ENCODE measurements at regions not wholly inside any gene's neighbourhood (a gene's known extent, or its start where the extent isn't known, plus 50 kb on each side); places are given as distances from the start of the nearest gene placed in this dataset.
"Not testable (repeated sequence)": the region's sequence is repeated elsewhere in the genome, so short reads cannot be mapped to it uniquely, and the experiment has no call there.

DNA sequence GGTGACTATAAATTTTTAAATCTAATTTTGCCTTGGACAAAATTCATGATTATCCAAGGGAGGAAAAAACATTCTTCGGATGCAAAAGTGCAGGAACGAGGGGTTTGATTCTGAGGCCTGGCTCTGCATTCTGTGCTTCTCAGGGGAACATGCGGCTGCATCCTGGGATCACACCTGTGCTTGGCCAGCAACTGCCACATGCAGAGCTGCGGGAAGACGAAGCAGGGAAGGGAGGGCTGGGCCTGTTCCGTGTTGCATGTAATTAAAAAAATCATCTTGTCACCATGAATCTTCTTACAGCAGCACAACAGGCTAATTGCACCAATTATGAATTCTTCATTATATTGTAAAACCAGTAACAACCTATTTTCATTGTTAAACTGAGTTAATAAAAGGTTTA is 158.0 kb upstream of the ALKAL2 start:
- no peak for DNase-seq

- no peak for DNase-seq
Measured at GRCh38 chr2:444937-445884, 157.3 kb upstream of the ALKAL2 start.

DNA sequence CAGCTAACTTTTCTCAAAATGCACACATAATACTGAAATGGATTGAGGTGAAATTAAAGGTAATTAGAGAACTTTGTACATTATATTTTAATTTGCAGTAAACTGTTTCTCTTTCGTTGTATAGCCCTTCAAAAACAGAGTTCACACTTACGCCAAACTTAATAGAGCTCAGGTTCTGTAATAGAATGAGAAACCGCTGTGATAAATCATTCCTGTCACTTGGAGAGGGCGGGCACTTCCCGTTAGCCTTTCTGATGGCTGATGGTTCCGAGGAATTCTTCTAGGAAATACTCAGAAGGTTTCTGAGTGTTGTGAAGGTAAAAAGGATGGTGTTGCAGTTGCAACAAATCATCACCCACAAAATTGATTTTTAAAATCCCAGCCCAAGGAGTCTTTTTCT is 155.8 kb upstream of the ALKAL2 start:
- DNase-seq = no peak

- no peak for DNase-seq
Measured at GRCh38 chr2:443216-443615, 155.3 kb upstream of the ALKAL2 start.

DNA sequence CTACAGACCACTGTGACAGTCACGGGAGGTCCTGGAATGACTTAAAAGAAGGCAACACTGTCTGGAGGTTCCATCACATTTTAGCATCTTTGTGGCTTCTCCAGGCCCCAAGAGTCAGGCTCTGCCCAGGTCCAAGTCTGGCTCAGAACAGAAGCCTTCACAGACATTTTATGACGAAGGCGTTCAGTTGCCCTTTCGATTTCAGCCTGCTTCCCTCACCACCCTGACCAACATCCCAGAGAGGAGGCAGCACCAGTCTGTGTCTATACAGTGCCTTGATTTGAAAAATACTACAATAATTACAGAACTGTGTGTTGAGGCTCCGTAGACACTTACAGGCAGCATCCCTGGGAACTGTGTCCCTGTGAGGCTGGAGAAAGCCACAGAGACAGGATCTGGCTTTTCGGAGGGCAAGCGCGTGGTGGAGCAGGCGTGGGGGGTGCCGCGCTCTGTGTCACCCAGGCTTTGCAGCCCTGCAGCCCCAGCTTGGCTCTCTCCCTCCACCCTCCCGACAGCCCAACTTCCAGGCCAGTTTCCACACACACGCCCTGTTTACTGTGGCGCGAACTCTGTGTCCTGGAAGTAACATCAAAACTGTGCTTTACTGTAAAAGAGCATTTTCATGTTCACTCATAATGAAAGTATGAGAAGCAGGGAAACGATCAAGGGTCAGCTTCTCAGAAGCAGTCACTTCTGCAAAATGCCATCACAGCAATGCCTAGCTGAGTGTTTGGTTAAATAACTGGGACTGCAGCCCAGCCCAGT is 153.5 kb upstream of the ALKAL2 start:
- DNase-seq = no peak

DNA sequence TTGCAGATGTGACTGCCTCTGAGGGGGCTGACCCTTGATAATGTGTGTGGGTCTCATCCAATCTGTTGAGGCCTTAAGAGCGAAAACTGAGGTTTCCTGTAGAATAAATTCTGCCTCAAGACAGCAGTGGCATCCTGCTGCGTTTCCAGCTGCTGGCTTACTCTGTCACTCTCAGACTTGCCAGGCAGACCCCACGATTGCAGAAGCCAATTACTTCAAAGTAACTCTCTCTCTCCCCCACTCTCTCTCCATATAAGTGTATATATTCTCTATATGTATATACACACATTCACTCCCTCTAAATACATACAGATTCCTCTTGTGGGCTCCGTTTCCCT is 152.5 kb upstream of the ALKAL2 start:
- DNase-seq = no peak

GRCh38 chr2:439556-440402 is 151.9 kb upstream of the ALKAL2 start:
- DNase-seq = no peak

- DNase-seq = no peak
Measured at GRCh38 chr2:439077-439476, 151.2 kb upstream of the ALKAL2 start.

- peak; percentile 27 for DNase-seq
Measured at GRCh38 chr2:437756-438393, 150.0 kb upstream of the ALKAL2 start.

- no peak for DNase-seq
Measured at GRCh38 chr2:437180-437579, 149.3 kb upstream of the ALKAL2 start.

DNA sequence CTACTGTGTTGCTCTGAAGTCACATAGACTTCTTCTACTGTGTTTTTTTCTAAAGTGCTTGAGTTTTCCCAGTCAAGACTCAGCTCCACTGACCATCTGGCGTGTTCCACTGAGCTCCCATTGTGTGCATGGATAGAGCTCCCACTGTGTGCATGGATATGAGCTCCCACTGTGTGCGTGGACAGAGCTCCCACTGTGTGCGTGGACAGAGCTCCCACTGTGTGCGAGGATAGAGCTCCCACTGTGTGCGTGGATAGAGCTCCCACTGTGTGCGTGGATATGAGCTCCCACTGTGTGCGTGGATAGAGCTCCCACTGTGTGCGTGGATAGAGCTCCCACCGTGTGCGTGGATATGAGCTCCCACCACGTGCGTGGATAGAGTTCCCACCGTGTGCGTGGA is 148.3 kb upstream of the ALKAL2 start:
- DNase-seq = no peak

GRCh38 chr2:434625-435024 is 146.7 kb upstream of the ALKAL2 start:
- DNase-seq = no peak

GRCh38 chr2:433216-433615 is 145.3 kb upstream of the ALKAL2 start:
- DNase-seq = no peak

DNA sequence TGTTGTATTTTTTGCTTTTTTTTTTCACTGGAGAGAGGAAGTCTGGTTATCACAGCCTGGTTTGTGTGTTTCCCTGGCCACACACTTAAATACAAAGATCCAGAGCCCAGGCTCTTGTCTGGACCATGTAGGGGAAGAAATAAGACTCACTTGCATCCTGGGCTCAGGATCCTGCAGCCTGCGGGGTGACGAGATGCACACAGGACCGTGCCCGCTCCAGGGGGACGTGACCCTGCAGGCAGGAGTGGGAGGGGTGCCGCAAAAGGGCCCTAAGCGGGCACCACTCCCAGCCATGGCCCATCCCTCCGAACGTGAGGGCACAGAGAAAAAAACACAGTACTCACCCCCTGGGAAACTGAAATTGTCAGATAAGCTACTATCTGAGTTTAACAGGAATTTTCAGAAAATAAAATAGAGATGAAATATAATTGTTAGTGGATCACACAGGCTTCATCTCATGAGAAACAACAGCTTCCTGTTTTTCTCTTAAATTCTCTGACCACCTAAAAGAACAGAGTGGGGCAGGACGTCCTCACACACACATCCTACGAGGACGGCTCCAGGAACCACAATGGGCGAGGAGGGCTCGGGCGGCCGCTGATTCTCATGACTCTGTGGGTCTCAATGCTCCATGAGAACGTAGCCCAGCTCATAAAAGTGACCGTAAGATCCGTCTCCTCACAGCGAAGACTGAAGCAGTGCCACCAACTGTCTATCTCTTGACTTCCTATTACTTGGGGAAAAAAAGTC is 142.6 kb upstream of the ALKAL2 start:
- no peak for DNase-seq

GRCh38 chr2:429575-430254 is 141.8 kb upstream of the ALKAL2 start:
- DNase-seq = no peak

DNA sequence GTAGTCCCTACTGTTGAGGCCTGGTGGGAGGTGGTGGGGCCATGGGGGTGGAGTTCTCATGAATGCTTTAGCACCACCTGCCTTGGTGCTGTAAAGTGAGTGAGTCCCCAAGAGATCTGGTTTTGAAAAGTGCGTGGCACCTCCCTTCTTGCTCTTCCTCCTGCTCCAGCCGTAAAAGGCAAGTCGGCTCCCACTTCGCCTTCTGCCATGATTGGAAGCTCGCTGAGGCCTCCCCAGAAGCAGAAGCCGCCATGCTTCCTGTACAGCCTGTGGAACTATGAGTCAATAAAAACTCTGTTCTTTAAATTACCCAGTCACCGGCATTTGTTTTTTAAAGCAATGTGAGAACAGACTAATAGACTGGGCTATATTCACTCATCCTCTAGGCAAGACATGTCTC is 141.3 kb upstream of the ALKAL2 start:
- DNase-seq = no peak

DNA sequence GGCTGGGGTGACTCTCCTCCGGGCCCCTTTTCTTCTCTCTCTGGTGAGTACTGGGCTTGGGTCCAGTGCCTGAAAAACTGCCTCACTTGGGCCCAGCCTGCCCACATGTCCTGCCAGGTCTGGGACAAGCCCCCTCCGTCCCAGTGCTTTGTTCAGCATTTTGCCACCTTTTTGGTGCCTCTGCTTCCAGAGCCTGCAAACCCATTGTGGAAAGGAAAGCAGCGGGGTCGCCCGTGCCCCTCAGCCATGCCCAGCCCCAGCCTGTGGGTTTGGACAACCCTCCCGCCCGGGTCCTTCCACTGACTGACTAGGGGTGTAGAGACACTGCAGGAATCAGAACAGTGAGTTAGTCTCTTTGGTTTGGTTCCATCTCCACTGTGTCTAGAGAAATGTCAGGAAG is 140.7 kb upstream of the ALKAL2 start:
- DNase-seq = no peak

DNA sequence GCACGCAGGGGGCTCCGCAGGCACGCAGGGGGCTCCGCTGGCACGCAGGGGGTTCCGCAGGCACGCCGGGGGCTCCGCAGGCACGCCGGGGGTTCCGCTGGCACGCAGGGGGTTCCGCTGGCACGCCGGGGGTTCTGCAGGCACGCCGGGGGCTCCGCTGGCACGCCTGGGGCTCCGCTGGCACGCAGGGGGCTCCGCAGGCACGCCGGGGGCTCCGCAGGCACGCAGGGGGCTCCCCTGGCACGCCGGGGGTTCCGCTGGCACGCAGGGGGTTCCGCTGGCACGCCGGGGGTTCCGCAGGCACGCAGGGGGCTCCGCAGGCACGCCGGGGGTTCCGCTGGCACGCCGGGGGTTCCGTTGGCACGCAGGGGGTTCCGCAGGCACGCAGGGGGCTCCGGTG is 138.8 kb upstream of the ALKAL2 start:
- not testable (repeated sequence) for DNase-seq

DNA sequence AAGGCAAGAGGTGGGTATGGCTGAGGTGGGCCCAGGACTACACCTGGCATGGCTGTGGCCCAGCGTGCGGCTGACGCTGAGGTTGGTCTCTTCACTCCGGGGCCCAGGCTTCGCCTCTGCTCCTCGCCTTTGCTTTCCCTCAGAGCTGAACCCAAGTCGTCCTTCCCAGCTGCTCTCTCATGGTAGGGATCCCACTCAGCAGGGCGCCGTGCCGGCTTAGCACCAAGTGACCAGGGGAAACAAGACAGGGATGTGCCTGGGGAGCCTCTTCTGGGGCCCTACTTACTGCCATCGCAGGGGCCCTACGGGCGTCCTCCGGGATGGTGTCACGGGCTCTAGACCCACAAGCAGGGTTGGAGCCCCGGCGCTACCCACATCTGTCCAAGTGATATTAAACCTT is 138.1 kb upstream of the ALKAL2 start:
- DNase-seq = no peak

DNA sequence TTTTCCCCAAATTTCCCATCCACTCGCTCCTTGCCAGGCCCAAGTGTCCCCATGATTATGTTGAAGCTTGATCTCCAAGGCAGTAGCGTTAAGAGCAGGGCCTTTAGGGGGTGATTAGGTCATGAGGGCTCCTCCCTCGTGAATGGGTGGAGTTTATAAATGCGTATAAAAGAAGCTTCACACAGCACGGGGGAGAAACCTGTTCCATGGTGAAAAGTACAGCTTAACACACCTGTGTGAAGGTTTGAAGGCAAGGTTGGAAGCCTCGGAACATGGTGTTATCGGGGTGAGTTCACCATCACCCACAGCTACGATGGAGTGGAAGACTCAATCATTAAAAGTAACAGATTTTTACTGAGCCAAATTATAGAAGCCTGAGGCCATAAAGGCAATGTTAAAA is 137.4 kb upstream of the ALKAL2 start:
- DNase-seq = no peak
